Psoas muscle (tissue), 7 donors: ENCODE measurements at regions not wholly inside any gene's neighbourhood (a gene's known extent, or its start where the extent isn't known, plus 50 kb on each side); places are given as distances from the start of the nearest gene placed in this dataset.

Experiments
- ATAC-seq, 4 donors: fragments of 200-7000 bp; cut with Tn5 transposase; one replicate each; pipeline ENCODE4 v1.9.1; 2020; ENCODE audit warnings: moderate library complexity in 3 of 4, mild to moderate bottlenecking in 2 of 4
- DNase-seq, 2 donors: peaks; one replicate each; pipeline ENCODE4 v3.0.0-alpha.2; 2020
- H3K27ac ChIP-seq: fragments of 200-600 bp; one replicate; pipeline ENCODE4 v1.8.0; 2022
- H3K27me3 ChIP-seq, 3 donors: fragments of 200-600 bp in 1 of 3; one replicate each; pipeline versions ENCODE4 v1.6.1 to v1.8.0; 2013 to 2022; ENCODE audit warnings: low read length in 2 of 3, mild to moderate bottlenecking in 2 of 3, moderate library complexity in 1 of 3; ENCODE audit not compliant: insufficient read depth in 3 of 3
- H3K36me3 ChIP-seq, 2 donors: fragments of 200-600 bp in 1 of 2; one replicate each; pipeline versions ENCODE4 v1.6.1 to v1.8.0; 2013 to 2022; ENCODE audit warnings: low read depth in 1 of 2, mild to moderate bottlenecking in 1 of 2, moderate library complexity in 1 of 2; ENCODE audit not compliant: insufficient read depth in 1 of 2
- H3K4me1 ChIP-seq: fragments of 200-600 bp; one replicate; pipeline ENCODE4 v1.8.0; 2022
- H3K4me3 ChIP-seq: fragments of 200-600 bp; one replicate; pipeline ENCODE4 v1.8.0; 2022; ENCODE audit warnings: mild to moderate bottlenecking
- H3K9me3 ChIP-seq: fragments of 200-600 bp; one replicate; pipeline ENCODE4 v1.8.0; 2022
- CTCF ChIP-seq: fragments of 200-600 bp; IDR thresholded peaks from one replicate; pipeline ENCODE4 v1.8.0; 2022; ENCODE audit warnings: antibody characterized with exemption
- whole genome bisulfite sequencing, 3 donors: extraction: QIAGEN DNeasy Blood & Tissue Kit; methylation state at CpG; one replicate each; pipeline versions ENCODE4 v1.1.6 to v1.1.7; 2013; 5-methylcytosine and 5-hydroxymethylcytosine counted together
- intact Hi-C, 2 donors: fragments of 100-400 bp; cut with DNase I; formaldehyde crosslinking; loops; one replicate each; pipeline versions ENCODE4 v1.11.0 to v1.14.2; 2022
- donor health status: healthy with polysubstance abuse.
- donor health status: DM: no; HTN: no; CAD: no; lungs with moderate emphysema.
- donor health status: Bipolar disorder and iron deficiency.
- donor health status: healthy.
- donor health status: DM: yes; HTN: yes; CAD: no.
- donor health status: DM: no; HTN: no; CAD: no.
- donor health status: DM: yes; HTN: yes; CAD: no.

- Histone ChIP-seq H3K27me3 (no peaks in the 10 kb centered on the region), H3K36me3 (no peaks in the 10 kb centered on the region), H3K4me3 (no peak overlapping the region), H3K4me1 (no peaks in the 10 kb centered on the region), H3K9me3 (no peaks in the 10 kb centered on the region), H3K27ac (no peak overlapping the region)
- DNase-seq, result no peak
- 95 to 98% (median 96%) methylated on average over 1 of the region's 1 CpG for WGBS, 3 donors
- TF ChIP-seq CTCF, result no peak
- ATAC-seq, result no peak
- intact Hi-C loops, result no loop called here
Measured at GRCh38 chr5:20158006-20158405, 170.0 kb upstream of the CDH18 start.

- no peak overlapping the region for H3K27ac ChIP-seq
- H3K4me1 ChIP-seq, result no peaks in the 10 kb centered on the region
- no peak for ATAC-seq
- DNase-seq, result no peak
- TF ChIP-seq CTCF, result no peak
- intact Hi-C loops, result no loop called here
- H3K9me3 ChIP-seq, result no peaks in the 10 kb centered on the region
- H3K27me3 ChIP-seq, result no peaks in the 10 kb centered on the region
- no peak overlapping the region for H3K4me3 ChIP-seq
- no peaks in the 10 kb centered on the region for H3K36me3 ChIP-seq
- 59 to 86% (median 83%) methylated on average over 2 of the region's 2 CpGs for WGBS, 3 donors
Measured at GRCh38 chr5:20157089-20157488, 169.1 kb upstream of the CDH18 start.

GRCh38 chr5:20145240-20145639 lies 157.2 kb upstream of the CDH18 start:
- no peaks in the 10 kb centered on the region for H3K36me3 ChIP-seq
- no peak for DNase-seq
- TF ChIP-seq CTCF, result no peak
- no peak overlapping the region for H3K4me3 ChIP-seq
- H3K9me3 ChIP-seq, result no peaks in the 10 kb centered on the region
- H3K27me3 ChIP-seq, result no peaks in the 10 kb centered on the region
- 18 to 30% (median 27%) methylated on average over 1 of the region's 1 CpG for WGBS, 3 donors
- ATAC-seq, result no peak
- no peaks in the 10 kb centered on the region for H3K4me1 ChIP-seq
- intact Hi-C loops, result no loop called here
- H3K27ac ChIP-seq, result no peak overlapping the region

- no peaks in the 10 kb centered on the region for H3K4me1 ChIP-seq
- no peak for DNase-seq
- H3K27me3 ChIP-seq, result no peaks in the 10 kb centered on the region
- no peak for TF ChIP-seq CTCF
- 85 to 91% (median 90%) methylated on average over 3 of the region's 3 CpGs for WGBS, 3 donors
- H3K36me3 ChIP-seq, result no peaks in the 10 kb centered on the region
- no peak overlapping the region for H3K27ac ChIP-seq
- peaks cover 4% of the 10 kb centered on the region for H3K9me3 ChIP-seq
- H3K4me3 ChIP-seq, result no peak overlapping the region
- intact Hi-C loops, result no loop called here
- ATAC-seq, result no peak
Measured at GRCh38 chr5:20129501-20129900, 141.5 kb upstream of the CDH18 start.

- Histone ChIP-seq H3K4me3 (no peak overlapping the region), H3K4me1 (no peaks in the 10 kb centered on the region), H3K9me3 (peaks cover 4% of the 10 kb centered on the region), H3K36me3 (no peaks in the 10 kb centered on the region), H3K27ac (no peak overlapping the region), H3K27me3 (no peaks in the 10 kb centered on the region)
- intact Hi-C loops, result no loop called here
- no peak for TF ChIP-seq CTCF
- no peak for DNase-seq
- WGBS, 3 donors, result 98% methylated on average over 1 of the region's 1 CpG
- ATAC-seq, result no peak
Measured at GRCh38 chr5:20128343-20128742, 140.3 kb upstream of the CDH18 start.
